Caco-2 (cell line): ENCODE measurements at regions not wholly inside any gene's neighbourhood (a gene's known extent, or its start where the extent isn't known, plus 50 kb on each side); places are given as distances from the start of the nearest gene placed in this dataset.

Source experiments
- BruUV-seq: library from RNA; stranded (reverse); fragments of 400-500 nt; replicated peaks from 2 replicates; lab custom pipeline; 2021; lab: Mats Ljungman, UMichigan
- CTCF ChIA-PET: fragments of 300-600 bp; sonication (Branson Sonifier 250); formaldehyde crosslinking; loops from one replicate; lab custom pipeline; 2022; ENCODE audit warnings: antibody characterized with exemption; lab: Charles Lee
- POLR2A ChIA-PET: fragments of 300-600 bp; sonication (Branson Sonifier 250); formaldehyde crosslinking; loops from one replicate; lab custom pipeline; 2022; ENCODE audit warnings: antibody characterized with exemption; lab: Charles Lee
- DNase-seq, 2 experiments: peaks; one replicate each; pipeline versions ENCODE4 v3.0.0 to v3.0.0-alpha.2; 2020 to 2022
- H3K27me3 ChIP-seq: replicated peaks from 2 replicates; pipeline ENCODE4 v1.6.0; 2011; ENCODE audit warnings: low read length; ENCODE audit not compliant: control insufficient read depth, insufficient read depth
- H3K36me3 ChIP-seq: 2 replicates; pipeline ENCODE4 v1.5.1; 2011; ENCODE audit warnings: low read length; ENCODE audit not compliant: control insufficient read depth, insufficient read depth
- H3K4me1 ChIP-seq: fragments of 250-450 bp; sonication (Bioruptor Pico); 2 replicates; pipeline ENCODE4 v1.5.1; 2020; ENCODE audit warnings: mild to moderate bottlenecking
- H3K4me3 ChIP-seq: 2 replicates; pipeline ENCODE4 v1.5.1; 2011; ENCODE audit warnings: low read depth, mild to moderate bottlenecking, control low read depth, low read length
- H3K9me3 ChIP-seq: fragments of 250-450 bp; sonication (Bioruptor Pico); 2 replicates; pipeline ENCODE4 v1.5.1; 2020; ENCODE audit warnings: mild to moderate bottlenecking, moderate library complexity
- H3K27ac Mint-ChIP-seq: one replicate; pipeline ENCODE4 v1.8.0; 2022; ENCODE audit warnings: mixed read lengths; ENCODE audit not compliant: unreplicated experiment
- H3K27me3 Mint-ChIP-seq: one replicate; pipeline ENCODE4 v1.8.0; 2022; ENCODE audit warnings: mixed read lengths; ENCODE audit not compliant: insufficient read depth, unreplicated experiment
- H3K36me3 Mint-ChIP-seq: one replicate; pipeline ENCODE4 v1.8.0; 2022; ENCODE audit warnings: mild to moderate bottlenecking, mixed read lengths; ENCODE audit not compliant: insufficient read depth, unreplicated experiment
- H3K4me1 Mint-ChIP-seq: one replicate; pipeline ENCODE4 v1.8.0; 2022; ENCODE audit warnings: low read depth, mixed read lengths; ENCODE audit not compliant: unreplicated experiment
- H3K4me3 Mint-ChIP-seq: one replicate; pipeline ENCODE4 v1.8.0; 2022; ENCODE audit warnings: mild to moderate bottlenecking, moderate library complexity, mixed read lengths; ENCODE audit not compliant: unreplicated experiment
- H3K9me3 Mint-ChIP-seq: one replicate; pipeline ENCODE4 v1.8.0; 2022; ENCODE audit warnings: mixed read lengths; ENCODE audit not compliant: unreplicated experiment
- CTCF ChIP-seq, 2 experiments: fragments of 200-600 bp in 1 of 2; IDR thresholded peaks; 1 replicate in 1 of 2; 2 replicates in 1 of 2; pipeline versions ENCODE4 v1.5.1 to v1.8.0; 2011 to 2022; ENCODE audit warnings: antibody characterized with exemption in 1 of 2, control low read depth in 1 of 2, inconsistent platforms in 1 of 2, low read depth in 1 of 2, low read length in 1 of 2, mild to moderate bottlenecking in 1 of 2, moderate library complexity in 1 of 2; ENCODE audit not compliant: insufficient read depth in 1 of 2, severe bottlenecking in 1 of 2, unreplicated experiment in 1 of 2
- intact Hi-C: fragments of 100-400 bp; cut with micrococcal nuclease; formaldehyde crosslinking; loops from one replicate; pipeline ENCODE4 v1.10.0; 2022; ENCODE audit not compliant: unreplicated experiment

DNA sequence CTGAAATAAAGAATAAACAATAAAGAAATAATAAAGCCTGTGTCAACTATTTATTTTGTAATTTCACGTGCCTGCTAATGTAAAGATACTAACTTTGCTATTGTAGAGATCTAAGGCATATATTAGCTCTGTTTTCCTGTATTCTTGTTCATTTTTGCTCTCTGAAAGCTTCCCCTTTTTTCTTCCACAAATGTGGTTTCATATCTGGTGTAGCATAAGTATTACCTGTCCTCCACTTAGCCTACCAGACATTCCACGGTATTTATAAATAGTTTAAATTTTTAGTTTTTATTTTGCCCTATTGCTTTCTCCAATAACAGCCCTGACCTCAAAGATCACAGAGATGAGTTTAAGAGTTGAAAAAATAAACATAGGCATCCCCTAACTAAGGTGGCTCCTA lies 92.6 kb upstream of the ATP2B1 start:
- ChIA-PET CTCF (no interaction called here), POLR2A (no interaction called here)
- Histone ChIP-seq H3K9me3 (no peaks in the 10 kb centered on the region), H3K27me3 (no peaks in the 10 kb centered on the region), H3K36me3 (no peaks in the 10 kb centered on the region), H3K4me3 (no peak overlapping the region), H3K4me1 (peaks cover 51% of the 10 kb centered on the region)
- intact Hi-C loops: no loop called here
- H3K4me3 Mint-ChIP-seq: no peak overlapping the region
- H3K27me3 Mint-ChIP-seq: no peaks in the 10 kb centered on the region
- H3K9me3 Mint-ChIP-seq: no peaks in the 10 kb centered on the region
- no peak for TF ChIP-seq CTCF (IDR thresholded peaks at IDR 0.05; ENCODE audit: insufficient read depth in 1 of 2, low read depth in 1 of 2, low read length in 1 of 2, severe bottlenecking in 1 of 2, unreplicated experiment in 1 of 2)
- no peak overlapping the region for H3K27ac Mint-ChIP-seq
- DNase-seq: no peak
- no TSS peak for BruUV-seq
- no peaks in the 10 kb centered on the region for H3K36me3 Mint-ChIP-seq
- H3K4me1 Mint-ChIP-seq: peaks cover 10% of the 10 kb centered on the region

DNA sequence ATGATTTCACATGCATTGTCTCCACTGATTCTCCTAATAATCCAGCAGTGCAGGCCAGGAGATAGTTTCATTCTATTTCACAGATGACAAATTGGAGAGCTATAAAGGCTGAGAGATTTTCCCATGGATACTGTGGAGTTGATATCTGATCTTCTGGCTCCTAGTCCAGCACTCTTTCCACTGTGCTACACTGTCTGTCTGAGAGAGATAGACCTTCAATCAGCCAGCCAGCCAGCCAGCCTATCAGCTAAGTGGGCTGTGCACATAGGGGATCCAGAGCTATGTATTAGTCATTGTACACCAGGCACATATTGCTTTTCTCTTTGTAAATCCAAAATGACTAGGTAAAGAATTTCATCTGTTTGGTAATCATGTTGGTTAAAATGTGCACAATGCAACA lies 91.8 kb upstream of the ATP2B1 start:
- intact Hi-C loops: no loop called here
- no peak for DNase-seq
- Mint-ChIP-seq H3K4me1 (peaks cover 10% of the 10 kb centered on the region), H3K27ac (no peak overlapping the region), H3K27me3 (no peaks in the 10 kb centered on the region), H3K36me3 (no peaks in the 10 kb centered on the region), H3K4me3 (no peak overlapping the region), H3K9me3 (no peaks in the 10 kb centered on the region)
- CTCF ChIA-PET: no interaction called here
- POLR2A ChIA-PET: no interaction called here
- TF ChIP-seq CTCF (IDR thresholded peaks at IDR 0.05; ENCODE audit: insufficient read depth in 1 of 2, low read depth in 1 of 2, low read length in 1 of 2, severe bottlenecking in 1 of 2, unreplicated experiment in 1 of 2): no peak
- Histone ChIP-seq H3K27me3 (no peaks in the 10 kb centered on the region), H3K4me3 (no peak overlapping the region), H3K4me1 (peaks cover 51% of the 10 kb centered on the region), H3K36me3 (no peaks in the 10 kb centered on the region), H3K9me3 (no peaks in the 10 kb centered on the region)
- BruUV-seq: no TSS peak

DNA sequence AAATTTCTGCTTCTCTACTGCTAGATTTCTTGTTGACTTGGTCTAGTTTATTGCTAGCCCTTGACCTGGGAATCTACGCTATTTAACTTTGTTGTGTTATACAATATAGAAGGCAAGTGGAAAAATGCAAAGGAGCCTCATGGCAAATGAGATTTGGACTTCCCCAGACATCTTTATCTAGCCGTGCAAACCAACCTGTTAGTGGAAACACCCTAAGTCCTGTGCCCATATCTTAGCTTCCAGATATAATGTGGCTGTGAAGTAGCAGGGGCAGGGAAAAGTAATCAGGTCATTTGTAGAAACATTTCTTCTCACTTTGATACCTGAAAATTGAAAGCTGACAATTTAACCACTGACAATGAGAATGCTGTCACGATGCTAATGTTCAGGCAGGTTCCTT lies 90.7 kb upstream of the ATP2B1 start:
- no peaks in the 10 kb centered on the region for H3K9me3 ChIP-seq
- peaks cover 49% of the 10 kb centered on the region for H3K4me1 ChIP-seq
- ChIA-PET POLR2A (interaction anchor here (0.7 kb wide), 1 partner anchor 759 kb away, joined by 3 read pairs; no protein-coding TSS in a partner anchor), CTCF (no interaction called here)
- Mint-ChIP-seq H3K27ac (no peak overlapping the region), H3K4me3 (no peak overlapping the region), H3K36me3 (no peaks in the 10 kb centered on the region), H3K4me1 (peaks cover 10% of the 10 kb centered on the region), H3K9me3 (no peaks in the 10 kb centered on the region), H3K27me3 (no peaks in the 10 kb centered on the region)
- TF ChIP-seq CTCF (IDR thresholded peaks at IDR 0.05; ENCODE audit: insufficient read depth in 1 of 2, low read depth in 1 of 2, low read length in 1 of 2, severe bottlenecking in 1 of 2, unreplicated experiment in 1 of 2): no peak
- intact Hi-C loops: no loop called here
- no peaks in the 10 kb centered on the region for H3K27me3 ChIP-seq
- no TSS peak for BruUV-seq
- no peak for DNase-seq
- no peaks in the 10 kb centered on the region for H3K36me3 ChIP-seq
- no peak overlapping the region for H3K4me3 ChIP-seq
